ENCODE measurements at regions not wholly inside any gene's neighbourhood (a gene's known extent, or its start where the extent isn't known, plus 50 kb on each side); places are given as distances from the start of the nearest gene placed in this dataset.

DNA sequence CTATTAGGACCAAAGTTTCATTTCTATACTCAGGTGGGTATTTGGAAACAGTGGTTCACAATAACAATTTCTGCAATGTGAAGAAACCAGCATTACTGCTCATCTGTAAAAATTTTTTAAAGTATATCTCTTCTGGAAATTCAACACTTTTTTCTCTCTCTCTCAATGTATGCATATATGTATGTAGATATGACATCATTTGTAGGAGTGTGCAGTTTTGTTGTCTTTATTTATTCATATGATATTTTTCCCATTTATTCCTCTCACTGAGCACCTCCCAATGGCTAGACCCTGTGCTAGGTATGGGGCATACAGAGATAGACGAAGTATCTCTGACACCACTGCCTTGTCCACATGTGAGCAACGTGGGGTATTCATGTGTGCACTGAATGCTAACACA is 58.3 kb downstream of the RDH14 start:
- TF ChIP-seq, protein P1, sequence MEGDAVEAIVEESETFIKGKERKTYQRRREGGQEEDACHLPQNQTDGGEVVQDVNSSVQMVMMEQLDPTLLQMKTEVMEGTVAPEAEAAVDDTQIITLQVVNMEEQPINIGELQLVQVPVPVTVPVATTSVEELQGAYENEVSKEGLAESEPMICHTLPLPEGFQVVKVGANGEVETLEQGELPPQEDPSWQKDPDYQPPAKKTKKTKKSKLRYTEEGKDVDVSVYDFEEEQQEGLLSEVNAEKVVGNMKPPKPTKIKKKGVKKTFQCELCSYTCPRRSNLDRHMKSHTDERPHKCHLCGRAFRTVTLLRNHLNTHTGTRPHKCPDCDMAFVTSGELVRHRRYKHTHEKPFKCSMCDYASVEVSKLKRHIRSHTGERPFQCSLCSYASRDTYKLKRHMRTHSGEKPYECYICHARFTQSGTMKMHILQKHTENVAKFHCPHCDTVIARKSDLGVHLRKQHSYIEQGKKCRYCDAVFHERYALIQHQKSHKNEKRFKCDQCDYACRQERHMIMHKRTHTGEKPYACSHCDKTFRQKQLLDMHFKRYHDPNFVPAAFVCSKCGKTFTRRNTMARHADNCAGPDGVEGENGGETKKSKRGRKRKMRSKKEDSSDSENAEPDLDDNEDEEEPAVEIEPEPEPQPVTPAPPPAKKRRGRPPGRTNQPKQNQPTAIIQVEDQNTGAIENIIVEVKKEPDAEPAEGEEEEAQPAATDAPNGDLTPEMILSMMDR (IDR thresholded peaks at IDR 0.05), result no peak
- TF ChIP-seq POLR2A (IDR thresholded peaks at IDR 0.05), result no peak
